Non-pigmented ciliary epithelial cell (primary cell): ENCODE measurements at regions not wholly inside any gene's neighbourhood (a gene's known extent, or its start where the extent isn't known, plus 50 kb on each side); places are given as distances from the start of the nearest gene placed in this dataset.

Experiments used
- DNase-seq: peaks from one replicate; pipeline ENCODE4 v3.0.0-alpha.2; 2010; ENCODE audit warnings: low read depth

DNA sequence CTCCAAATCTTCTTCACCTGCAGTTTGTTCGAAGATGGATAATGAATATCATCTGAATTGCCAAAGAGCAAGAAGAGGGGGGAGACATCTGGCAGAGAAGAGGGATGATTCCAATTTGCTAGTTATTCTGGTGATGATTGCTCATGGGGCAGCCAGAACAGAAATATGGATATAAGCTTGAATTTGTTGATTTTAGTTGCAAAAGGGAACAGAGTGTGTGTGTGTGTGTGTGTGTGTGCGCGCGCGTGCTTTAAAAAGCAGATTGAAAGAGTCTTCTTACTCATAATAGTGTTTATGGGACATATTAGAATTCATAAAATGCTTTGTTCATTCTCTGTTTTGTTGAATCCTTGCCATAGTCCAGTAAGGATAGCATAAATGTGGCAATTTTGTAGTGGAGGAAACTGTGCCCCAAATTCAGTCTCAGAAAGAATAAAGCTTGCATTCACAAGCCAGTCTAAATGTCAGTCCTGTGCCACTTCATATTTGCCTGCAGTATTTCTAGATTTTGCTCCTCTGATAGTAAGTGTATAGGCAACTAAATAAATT is 436.3 kb upstream of the KLF4 start:
- DNase-seq = no peak

DNA sequence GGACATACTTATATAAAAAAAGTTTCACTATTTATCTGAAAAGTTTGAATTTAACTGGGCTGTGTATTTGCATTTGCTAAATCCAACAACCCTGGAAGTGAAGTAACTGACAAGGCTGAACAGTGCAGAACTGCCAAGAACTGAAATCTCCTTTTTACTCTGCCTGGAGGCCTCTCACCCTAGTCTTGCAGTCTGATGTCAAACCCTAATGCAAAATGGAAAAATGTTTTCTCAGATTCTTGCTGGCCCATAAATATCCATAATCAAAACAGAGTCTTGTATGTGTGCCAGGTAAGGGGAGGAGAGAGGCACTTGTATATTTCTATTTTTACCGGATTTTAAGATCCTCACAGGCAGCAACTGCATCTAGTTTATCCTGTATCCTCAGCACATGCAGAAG is 432.7 kb upstream of the KLF4 start:
- DNase-seq = no peak

DNA sequence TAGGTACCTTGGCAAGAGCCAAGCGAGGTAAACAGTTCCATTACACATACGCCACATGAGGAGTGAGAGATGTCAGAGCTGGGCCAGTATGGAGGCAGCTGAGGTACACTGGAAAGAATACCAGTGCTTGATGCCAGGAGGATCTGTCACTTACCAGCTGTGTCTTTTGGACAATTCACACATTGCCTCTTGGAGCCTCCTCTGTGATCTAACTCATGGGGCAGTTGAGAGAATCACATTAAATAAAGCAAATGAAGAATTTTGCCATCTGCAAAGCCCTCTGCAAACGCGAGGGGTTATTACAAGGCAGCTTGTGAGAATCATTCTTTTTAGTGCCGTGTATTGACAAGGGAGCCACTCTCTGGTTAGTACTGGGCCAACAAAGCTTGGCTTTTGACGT is 429.7 kb upstream of the KLF4 start:
- no peak for DNase-seq

DNA sequence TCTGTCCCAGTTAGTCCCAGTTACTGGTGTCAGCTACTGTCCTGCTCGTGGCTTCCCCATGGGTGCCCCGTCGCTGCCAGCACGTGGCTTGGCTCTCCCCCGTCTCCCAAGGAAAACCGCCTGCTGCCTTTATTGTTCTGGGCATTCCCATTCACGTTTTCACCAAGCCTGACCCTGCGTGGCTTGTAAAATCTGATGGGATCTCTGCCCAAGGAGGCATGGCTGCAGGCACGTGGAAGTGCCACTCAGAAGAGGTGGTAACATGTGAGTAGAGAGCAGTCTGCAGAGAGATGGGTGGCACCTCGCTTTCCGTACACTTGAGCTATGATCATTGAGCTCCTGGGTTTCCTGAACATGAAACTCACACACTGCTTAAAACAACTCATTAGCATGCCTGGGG is 429.2 kb upstream of the KLF4 start:
- no peak for DNase-seq

- DNase-seq = no peak
Measured at GRCh38 chr9:107914151-107914550, 424.6 kb upstream of the KLF4 start.

GRCh38 chr9:107907715-107908114 is 418.1 kb upstream of the KLF4 start:
- no peak for DNase-seq

- DNase-seq = no peak
Measured at GRCh38 chr9:107907255-107907654, 417.7 kb upstream of the KLF4 start.

DNA sequence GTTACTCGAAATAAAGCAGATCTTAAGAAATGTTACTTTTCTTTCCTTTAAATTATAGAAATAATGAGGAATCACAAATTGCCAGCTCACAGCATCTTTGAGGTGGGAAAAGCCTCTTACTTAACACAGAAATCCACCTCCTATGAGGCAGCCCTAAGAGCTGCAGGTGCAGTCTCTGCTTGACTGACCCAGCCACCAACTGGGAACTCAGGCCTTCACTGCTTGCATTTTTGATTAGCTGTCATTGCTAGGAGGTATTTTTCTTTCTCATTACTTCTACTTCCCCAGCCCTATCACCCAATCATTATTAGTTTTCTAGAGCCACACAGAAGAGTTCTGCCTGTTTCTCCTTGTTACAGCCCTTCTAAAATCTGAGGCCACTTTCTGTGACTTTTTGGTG is 416.5 kb upstream of the KLF4 start:
- DNase-seq = no peak

- DNase-seq = no peak
Measured at GRCh38 chr9:107905308-107906020, 415.9 kb upstream of the KLF4 start.

DNA sequence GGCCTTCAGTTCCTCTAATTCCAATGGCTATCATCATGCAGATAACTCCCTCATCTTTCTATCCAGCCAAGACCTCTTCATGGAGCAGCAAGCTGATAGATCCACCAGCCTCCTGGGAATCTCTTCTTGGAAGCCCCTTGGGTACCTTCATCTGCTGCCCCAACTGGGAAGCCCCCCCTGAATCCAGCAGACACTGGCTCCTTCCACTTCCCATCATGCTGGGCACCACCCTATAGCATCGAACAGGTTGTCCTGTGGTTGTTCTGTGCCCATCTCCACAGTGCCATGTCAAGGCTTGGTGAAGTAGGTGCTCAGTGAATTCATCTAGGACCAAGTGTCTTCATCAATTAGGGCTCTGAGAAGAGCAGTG is 410.4 kb upstream of the KLF4 start:
- no peak for DNase-seq

DNA sequence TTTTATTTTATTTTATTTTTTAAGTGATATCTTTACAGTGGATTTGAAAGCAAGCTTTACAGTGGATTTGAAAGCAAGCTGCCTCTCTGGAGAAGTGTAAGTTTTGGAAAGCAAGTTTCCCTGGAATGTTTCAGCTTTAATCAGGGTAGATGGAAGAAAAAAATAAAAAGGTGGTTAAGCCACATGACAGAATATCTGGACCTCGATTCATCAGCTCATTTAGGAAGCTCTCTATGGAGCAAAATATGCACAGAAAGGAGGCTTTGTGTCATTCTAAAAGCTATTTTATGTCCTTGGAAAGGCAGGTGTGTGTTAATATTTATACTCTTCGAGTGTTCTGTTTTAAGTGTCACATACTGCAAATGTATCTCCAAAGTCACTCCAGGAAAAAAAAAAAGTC is 409.2 kb upstream of the KLF4 start:
- no peak for DNase-seq

- DNase-seq = no peak
Measured at GRCh38 chr9:107896544-107896943, 407.0 kb upstream of the KLF4 start.

- no peak for DNase-seq
Measured at GRCh38 chr9:107895501-107896001, 406.0 kb upstream of the KLF4 start.

DNA sequence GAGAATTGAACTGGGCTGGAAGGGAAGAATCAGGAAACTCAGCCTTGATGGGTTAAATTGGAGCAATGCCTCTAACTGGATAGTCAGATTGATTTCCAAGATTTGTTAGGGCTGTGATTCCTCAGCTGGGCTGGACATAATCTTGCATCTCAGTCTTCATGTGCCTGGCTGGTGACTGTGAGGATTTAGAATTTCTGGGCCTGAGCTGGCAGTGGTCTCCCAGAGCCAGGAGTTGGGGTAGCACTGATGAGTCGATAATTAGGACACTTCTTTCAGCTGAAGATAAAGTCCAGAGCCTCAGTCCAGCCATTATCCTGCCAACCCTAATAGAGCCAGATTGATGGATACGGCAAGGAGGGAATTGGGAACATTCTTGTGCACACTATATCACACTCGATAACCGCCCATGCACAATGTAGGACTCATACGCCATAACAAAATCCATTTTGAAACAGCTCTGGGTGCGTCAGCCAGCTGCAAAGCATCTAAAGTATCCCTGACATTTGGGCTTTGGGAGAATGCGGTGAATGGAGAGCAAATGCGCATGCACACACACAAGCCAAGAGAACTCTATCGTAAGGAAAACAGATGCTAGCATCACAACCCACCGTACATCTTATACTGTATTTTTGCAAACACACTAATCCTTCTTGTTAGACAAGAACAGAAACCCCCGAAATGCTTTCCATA is 405.1 kb upstream of the KLF4 start:
- DNase-seq = peak; percentile 44

DNA sequence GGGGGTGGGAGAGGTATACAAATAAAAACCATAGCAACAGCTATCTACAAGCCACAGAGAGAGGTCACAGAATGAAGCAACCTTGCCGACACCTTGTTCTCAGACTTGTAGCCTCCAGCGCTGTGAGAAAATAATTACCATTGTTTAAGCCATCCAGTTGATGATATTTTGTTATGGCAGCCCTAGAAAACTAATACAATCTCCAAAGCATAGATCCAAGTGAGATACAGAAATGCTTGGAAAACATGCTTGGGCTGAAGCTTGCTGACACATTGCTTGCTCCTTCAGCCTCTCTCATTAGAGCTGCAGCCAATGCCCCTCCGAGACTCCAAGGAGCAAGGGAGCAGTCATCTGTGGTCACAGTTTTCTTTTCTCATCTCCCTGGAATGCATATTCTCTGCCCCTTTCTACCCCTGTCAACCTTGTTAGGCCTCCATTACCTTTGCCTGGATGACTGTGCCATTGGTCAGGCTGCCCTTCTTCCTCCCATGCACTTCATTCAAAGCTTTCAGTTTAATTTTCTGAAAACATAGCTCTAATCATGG is 401.4 kb upstream of the KLF4 start:
- DNase-seq = no peak

DNA sequence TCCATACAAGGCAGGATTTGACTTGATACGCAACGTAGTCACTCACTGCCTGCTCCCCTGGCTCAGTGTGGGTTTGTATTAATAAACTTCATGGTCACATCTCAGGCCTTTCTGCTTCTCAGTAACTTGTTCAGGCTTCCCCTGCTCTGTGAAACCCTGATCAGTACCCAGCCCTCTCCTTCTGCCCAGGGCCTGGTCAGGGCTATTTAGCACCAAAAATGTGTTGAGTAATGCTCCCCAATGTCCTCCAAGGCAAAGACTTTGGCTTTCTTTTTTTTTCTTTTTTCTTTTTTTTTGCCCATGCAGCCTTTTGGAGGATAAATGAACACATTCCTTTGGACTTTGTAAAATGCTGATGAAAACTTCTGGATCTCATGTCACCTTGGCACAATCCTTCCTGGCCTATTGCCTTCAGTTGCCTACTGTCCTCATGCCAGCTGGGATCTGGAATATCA is 399.2 kb upstream of the KLF4 start:
- DNase-seq = no peak

DNA sequence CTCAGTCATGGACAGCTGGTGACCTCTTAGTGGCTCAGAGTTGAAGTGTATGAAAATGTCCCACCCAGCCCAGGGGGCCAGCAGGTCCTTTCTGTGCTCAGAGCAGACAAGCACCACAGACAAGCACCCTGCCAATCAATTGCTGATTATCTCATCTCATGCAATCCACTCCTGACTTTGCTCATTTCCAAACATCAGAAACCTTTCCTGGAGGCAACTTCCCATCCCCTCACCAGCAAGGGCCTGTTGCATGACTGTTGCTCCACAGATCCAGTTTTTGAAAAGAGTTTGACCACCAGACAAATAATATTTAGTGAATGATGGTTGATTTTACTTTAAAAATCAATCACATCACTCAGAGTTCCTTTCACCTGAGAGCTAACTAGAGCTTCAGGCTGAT is 397.3 kb upstream of the KLF4 start:
- DNase-seq = no peak

DNA sequence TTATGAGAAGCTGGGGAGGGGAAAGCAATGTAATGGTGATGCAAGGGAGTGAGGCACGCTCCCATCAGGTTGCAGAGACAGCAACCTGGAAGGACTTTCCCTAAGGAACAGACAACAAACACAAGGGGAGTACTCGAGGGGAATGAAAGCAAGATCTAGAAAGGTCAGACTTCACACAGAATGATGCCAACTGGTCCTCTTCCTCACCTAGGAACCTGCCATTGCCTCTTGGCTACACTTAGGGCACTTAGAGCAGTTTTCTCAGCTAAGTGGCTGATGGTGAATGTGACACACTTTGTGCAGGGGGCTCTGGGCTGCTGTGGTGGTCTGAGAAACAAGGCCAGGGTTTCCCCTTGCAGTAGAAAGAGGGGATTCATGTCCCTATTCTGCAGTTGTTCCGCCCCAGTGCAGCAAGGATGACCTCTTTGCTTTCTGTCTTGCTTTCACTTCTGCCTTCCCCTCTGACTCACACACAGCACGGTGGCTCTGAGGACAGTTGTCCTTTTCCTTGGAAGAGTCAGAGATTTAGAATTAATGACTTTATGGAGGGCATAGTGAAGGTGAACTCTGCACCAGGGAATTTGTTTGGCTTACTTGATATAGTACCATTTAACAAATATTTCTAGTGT is 394.0 kb upstream of the KLF4 start:
- no peak for DNase-seq

DNA sequence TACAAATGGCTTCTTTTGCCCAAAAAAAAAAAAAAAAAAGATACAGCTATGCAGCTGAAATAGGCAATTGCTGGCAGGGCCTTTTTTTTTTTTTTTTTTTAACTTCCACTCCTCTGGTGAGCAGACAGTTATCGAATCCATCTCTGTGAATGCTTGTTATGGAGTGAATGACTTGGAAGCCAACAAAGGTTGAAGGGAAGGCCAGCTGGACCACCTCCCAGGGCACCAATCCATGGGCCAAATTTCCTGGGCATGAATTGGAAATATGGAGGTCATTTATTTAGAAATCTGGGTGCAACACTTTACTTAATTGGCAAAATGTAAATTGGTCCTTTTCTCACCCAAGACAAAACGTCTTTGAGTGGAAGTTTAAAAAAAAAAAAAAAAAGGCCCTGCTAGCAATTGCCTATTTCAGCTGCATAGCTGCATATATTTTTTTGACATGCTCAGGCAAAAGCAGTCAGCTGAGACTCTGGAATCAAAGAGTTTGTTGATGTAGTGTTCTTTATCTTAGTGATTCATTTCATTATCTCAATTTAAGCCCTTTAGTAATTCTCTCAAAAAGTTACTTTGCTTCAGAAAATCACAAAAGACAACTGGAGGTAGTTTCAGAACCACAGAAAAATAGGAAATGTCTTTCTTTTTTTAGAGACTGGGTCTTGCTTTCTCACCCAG is 392.2 kb upstream of the KLF4 start:
- no peak for DNase-seq

DNA sequence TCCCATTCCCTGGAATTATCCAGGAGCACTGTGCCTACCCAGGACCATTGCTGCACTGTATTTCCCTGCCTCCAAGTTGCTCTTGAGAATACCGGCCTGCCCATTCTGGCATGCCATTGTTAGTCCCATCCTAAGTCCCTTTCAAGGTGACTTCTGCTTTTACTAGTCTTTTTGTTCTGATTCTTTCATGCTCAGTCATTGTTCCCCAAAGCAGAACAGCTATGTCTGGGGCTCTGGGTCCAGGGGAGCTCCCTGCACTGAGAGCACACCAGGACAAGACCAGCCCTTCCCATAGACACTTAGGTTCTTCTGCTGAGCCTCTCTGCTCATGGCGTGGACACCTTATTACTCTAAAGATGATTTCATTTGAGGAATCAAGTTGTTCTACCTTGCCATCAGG is 388.9 kb upstream of the KLF4 start:
- DNase-seq = no peak

GRCh38 chr9:107875571-107875980 is 386.0 kb upstream of the KLF4 start:
- DNase-seq = no peak
